ENCODE measurements at regions not wholly inside any gene's neighbourhood (a gene's known extent, or its start where the extent isn't known, plus 50 kb on each side); places are given as distances from the start of the nearest gene placed in this dataset.
A peak's percentile ranks its signal among the peaks of the same experiment; 100 is the strongest.

- Histone ChIP-seq H4K20me1 (ENCODE audit: control insufficient read depth, extremely low read depth, insufficient read depth, low read length) (no peaks in the 10 kb centered on the region), H3K4me1 (ENCODE audit: control insufficient read depth, extremely low read depth, insufficient read depth, low read length) (no peaks in the 10 kb centered on the region), H3K79me2 (ENCODE audit: control insufficient read depth, insufficient read depth, low read length) (no peaks in the 10 kb centered on the region), H2AFZ (ENCODE audit: low read length) (no peak overlapping the region), H3K9ac (ENCODE audit: insufficient read depth, low read length) (no peak overlapping the region), H3K36me3 (ENCODE audit: control insufficient read depth, insufficient read depth, low read length) (no peaks in the 10 kb centered on the region), H3K27me3 (ENCODE audit: control insufficient read depth, insufficient read depth, low read length) (no peaks in the 10 kb centered on the region), H3K4me3 (replicated peaks in 1 of 4; ENCODE audit: control extremely low read depth in 1 of 4, insufficient read depth in 1 of 4, low read depth in 3 of 4, low read length in 4 of 4) (no peak overlapping the region), H3K27ac (ENCODE audit: insufficient read depth, low read length) (no peak overlapping the region), H3K9me3 (ENCODE audit: control insufficient read depth, insufficient read depth, low read depth, low read length) (no peaks in the 10 kb centered on the region), H3K4me2 (ENCODE audit: extremely low read depth, insufficient read depth, low read length) (no peak overlapping the region)
- TF ChIP-seq CTCF (conservative IDR thresholded peaks at IDR 0.05 in 1 of 2, IDR thresholded peaks at IDR 0.05 in 1 of 2; ENCODE audit: low read depth in 1 of 2, low read length in 2 of 2) (no peak), EZH2 (IDR thresholded peaks at IDR 0.05; ENCODE audit: low read length, missing control alignments) (no peak)
- peak in 1 of 2 donors; percentile 50 for DNase-seq (ENCODE audit: low read depth in 2 of 2)
Observed at GRCh38 chr11:92286709-92287108, 62.1 kb downstream of the FAT3 start.

DNA sequence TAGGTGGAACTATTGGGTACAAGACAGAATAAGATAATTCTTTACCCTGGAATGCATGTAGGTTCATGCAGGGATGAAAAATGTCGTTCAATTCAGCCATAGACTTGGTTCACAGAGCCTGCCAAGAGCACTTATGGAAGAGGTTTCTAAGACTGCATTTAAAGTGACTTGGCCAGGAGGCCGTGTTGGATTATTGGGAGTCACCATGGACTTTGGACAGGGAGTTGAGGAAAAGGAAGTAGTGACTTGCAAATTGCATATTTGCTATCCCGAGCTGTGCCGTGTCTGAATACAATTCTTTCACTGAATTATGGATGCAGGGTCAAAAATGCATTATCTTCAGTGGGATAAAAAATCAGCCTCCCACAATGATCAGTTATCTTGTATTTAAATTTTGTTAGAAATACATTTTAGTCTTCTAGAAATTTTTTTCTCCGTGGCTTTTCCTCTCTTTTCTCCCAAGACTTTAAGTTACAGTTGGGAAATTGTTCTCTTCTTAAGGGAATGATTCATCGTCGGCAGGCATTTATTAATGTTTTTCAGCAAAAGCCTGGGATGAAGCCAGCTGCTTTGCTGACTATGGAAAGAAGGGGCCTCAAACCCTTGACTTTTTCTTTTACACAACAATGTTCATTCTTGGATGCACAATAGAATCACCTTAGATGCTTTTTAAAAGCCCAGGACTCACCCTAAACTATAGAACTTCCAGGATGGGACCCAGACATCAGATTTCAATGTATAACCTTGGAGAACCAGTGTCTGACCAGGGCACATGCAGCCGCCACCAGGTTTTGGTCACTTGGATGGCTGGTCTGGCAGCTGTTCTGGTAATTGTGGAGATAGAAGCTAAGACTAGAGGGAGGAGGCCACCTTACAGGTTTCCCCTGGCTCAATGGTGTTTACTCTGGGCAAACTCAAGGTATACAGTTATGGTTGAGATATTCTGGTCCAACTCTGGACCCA is 70.8 kb downstream of the FAT3 start:
- Histone ChIP-seq H2AFZ (ENCODE audit: low read length) (no peak overlapping the region), H3K9ac (ENCODE audit: insufficient read depth, low read length) (no peak overlapping the region), H3K27ac (ENCODE audit: insufficient read depth, low read length) (no peak overlapping the region), H3K9me3 (ENCODE audit: control insufficient read depth, insufficient read depth, low read depth, low read length) (no peaks in the 10 kb centered on the region), H4K20me1 (ENCODE audit: control insufficient read depth, extremely low read depth, insufficient read depth, low read length) (no peaks in the 10 kb centered on the region), H3K4me1 (ENCODE audit: control insufficient read depth, extremely low read depth, insufficient read depth, low read length) (peaks cover 3% of the 10 kb centered on the region), H3K4me3 (replicated peaks in 1 of 4; ENCODE audit: control extremely low read depth in 1 of 4, insufficient read depth in 1 of 4, low read depth in 3 of 4, low read length in 4 of 4) (no peak overlapping the region), H3K79me2 (ENCODE audit: control insufficient read depth, insufficient read depth, low read length) (no peaks in the 10 kb centered on the region), H3K36me3 (ENCODE audit: control insufficient read depth, insufficient read depth, low read length) (no peaks in the 10 kb centered on the region), H3K27me3 (ENCODE audit: control insufficient read depth, insufficient read depth, low read length) (no peaks in the 10 kb centered on the region), H3K4me2 (ENCODE audit: extremely low read depth, insufficient read depth, low read length) (no peak overlapping the region)
- TF ChIP-seq EZH2 (IDR thresholded peaks at IDR 0.05; ENCODE audit: low read length, missing control alignments) (no peak), CTCF (conservative IDR thresholded peaks at IDR 0.05 in 1 of 2, IDR thresholded peaks at IDR 0.05 in 1 of 2; ENCODE audit: low read depth in 1 of 2, low read length in 2 of 2) (no peak)
- DNase-seq (ENCODE audit: low read depth in 2 of 2), result peak; percentile 65 to 78

GRCh38 chr11:92296138-92296515 is 71.5 kb downstream of the FAT3 start:
- H3K27me3 ChIP-seq (ENCODE audit: control insufficient read depth, insufficient read depth, low read length), result no peaks in the 10 kb centered on the region
- H3K4me2 ChIP-seq (ENCODE audit: extremely low read depth, insufficient read depth, low read length), result no peak overlapping the region
- TF ChIP-seq EZH2 (IDR thresholded peaks at IDR 0.05; ENCODE audit: low read length, missing control alignments) (no peak), CTCF (conservative IDR thresholded peaks at IDR 0.05 in 1 of 2, IDR thresholded peaks at IDR 0.05 in 1 of 2; ENCODE audit: low read depth in 1 of 2, low read length in 2 of 2) (no peak)
- no peaks in the 10 kb centered on the region for H3K79me2 ChIP-seq (ENCODE audit: control insufficient read depth, insufficient read depth, low read length)
- H4K20me1 ChIP-seq (ENCODE audit: control insufficient read depth, extremely low read depth, insufficient read depth, low read length), result no peaks in the 10 kb centered on the region
- H3K27ac ChIP-seq (ENCODE audit: insufficient read depth, low read length), result no peak overlapping the region
- H3K9me3 ChIP-seq (ENCODE audit: control insufficient read depth, insufficient read depth, low read depth, low read length), result no peaks in the 10 kb centered on the region
- no peak overlapping the region for H3K4me3 ChIP-seq (replicated peaks in 1 of 4; ENCODE audit: control extremely low read depth in 1 of 4, insufficient read depth in 1 of 4, low read depth in 3 of 4, low read length in 4 of 4)
- H3K36me3 ChIP-seq (ENCODE audit: control insufficient read depth, insufficient read depth, low read length), result no peaks in the 10 kb centered on the region
- DNase-seq (ENCODE audit: low read depth in 2 of 2), result peak; percentile 46 to 91
- peaks cover 3% of the 10 kb centered on the region for H3K4me1 ChIP-seq (ENCODE audit: control insufficient read depth, extremely low read depth, insufficient read depth, low read length)
- H2AFZ ChIP-seq (ENCODE audit: low read length), result no peak overlapping the region
- no peak overlapping the region for H3K9ac ChIP-seq (ENCODE audit: insufficient read depth, low read length)
